ENCODE measurements at regions not wholly inside any gene's neighbourhood (a gene's known extent, or its start where the extent isn't known, plus 50 kb on each side); places are given as distances from the start of the nearest gene placed in this dataset.

DNA sequence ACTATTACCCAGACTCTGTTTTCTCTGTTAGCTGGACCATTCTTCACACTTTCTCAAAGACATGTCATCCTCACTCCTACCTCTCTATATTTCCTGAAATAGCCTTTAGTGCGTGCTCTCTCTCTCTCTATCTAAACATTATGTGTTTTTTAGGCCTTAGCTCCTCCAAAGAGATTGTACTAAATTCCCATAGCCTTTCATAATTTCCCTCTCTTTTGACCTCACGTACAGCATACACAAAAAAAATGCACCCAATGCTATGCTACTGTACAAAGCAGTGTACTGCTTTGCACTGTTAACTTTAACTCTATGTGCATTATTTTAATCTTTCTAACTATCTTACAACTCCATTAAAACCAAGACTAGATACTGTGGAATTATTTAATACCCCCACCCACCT lies 288.4 kb downstream of the DAD1 start:
- no peak overlapping the region for H3K4me3 ChIP-seq (ENCODE audit: low read depth, low read length)
- CTCF ChIA-PET: interaction anchor here (0.8 to 3.0 kb wide), 12 partner anchors 13 to 256 kb away, joined by 3 to 14 read pairs (median 4); no protein-coding TSS in a partner anchor
- POLR2A ChIA-PET: interaction anchor here (0.6 kb wide), 1 partner anchor 210 kb away, joined by 3 read pairs; no protein-coding TSS in a partner anchor
- DNase-seq (ENCODE audit: low read depth, low spot score): no peak
- TF ChIP-seq, protein P1, sequence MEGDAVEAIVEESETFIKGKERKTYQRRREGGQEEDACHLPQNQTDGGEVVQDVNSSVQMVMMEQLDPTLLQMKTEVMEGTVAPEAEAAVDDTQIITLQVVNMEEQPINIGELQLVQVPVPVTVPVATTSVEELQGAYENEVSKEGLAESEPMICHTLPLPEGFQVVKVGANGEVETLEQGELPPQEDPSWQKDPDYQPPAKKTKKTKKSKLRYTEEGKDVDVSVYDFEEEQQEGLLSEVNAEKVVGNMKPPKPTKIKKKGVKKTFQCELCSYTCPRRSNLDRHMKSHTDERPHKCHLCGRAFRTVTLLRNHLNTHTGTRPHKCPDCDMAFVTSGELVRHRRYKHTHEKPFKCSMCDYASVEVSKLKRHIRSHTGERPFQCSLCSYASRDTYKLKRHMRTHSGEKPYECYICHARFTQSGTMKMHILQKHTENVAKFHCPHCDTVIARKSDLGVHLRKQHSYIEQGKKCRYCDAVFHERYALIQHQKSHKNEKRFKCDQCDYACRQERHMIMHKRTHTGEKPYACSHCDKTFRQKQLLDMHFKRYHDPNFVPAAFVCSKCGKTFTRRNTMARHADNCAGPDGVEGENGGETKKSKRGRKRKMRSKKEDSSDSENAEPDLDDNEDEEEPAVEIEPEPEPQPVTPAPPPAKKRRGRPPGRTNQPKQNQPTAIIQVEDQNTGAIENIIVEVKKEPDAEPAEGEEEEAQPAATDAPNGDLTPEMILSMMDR (IDR thresholded peaks at IDR 0.05; ENCODE audit: insufficient read depth, low read length, missing control alignments): no peak

- CTCF ChIA-PET: interaction anchor here (1.0 to 3.7 kb wide), 13 partner anchors 9 to 259 kb away, joined by 3 to 12 read pairs (median 5); no protein-coding TSS in a partner anchor
- H3K4me3 ChIP-seq (ENCODE audit: low read depth, low read length): no peak overlapping the region
Observed at GRCh38 chr14:22297376-22297775, 291.6 kb downstream of the DAD1 start.

DNA sequence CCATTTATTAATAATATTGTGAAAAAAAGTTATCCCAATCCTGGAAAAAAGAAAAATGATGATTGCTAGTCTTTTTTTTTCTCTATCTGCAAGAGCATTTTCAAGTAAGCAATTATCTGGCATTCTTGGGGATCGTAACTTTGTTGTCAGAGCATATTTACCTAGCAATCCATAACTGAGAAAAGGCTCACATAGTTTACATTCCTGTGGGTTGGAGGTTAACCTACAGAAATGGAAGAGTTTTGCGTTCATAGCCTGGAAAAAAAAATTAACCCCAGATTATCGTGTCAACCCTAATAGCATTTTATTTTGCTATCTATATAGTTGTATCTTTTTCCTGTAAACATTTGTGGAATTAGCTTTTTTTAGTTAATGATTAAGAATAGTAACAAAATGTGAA lies 292.3 kb downstream of the DAD1 start:
- no peak overlapping the region for H3K4me3 ChIP-seq (ENCODE audit: low read depth, low read length)
- DNase-seq (ENCODE audit: low read depth, low spot score): no peak
- ChIA-PET CTCF (interaction anchor here (1.0 to 3.7 kb wide), 14 partner anchors 10 to 260 kb away, joined by 3 to 12 read pairs (median 4); no protein-coding TSS in a partner anchor), POLR2A (no interaction called here)
- TF ChIP-seq, protein P1 (IDR thresholded peaks at IDR 0.05; ENCODE audit: insufficient read depth, low read length, missing control alignments): no peak

More at GRCh38 chr14:22297376-22297775, 291.6 kb downstream of the DAD1 start:
- no peak for DNase-seq (ENCODE audit: low read depth, low spot score)
- POLR2A ChIA-PET: no interaction called here
- TF ChIP-seq, protein P1 (IDR thresholded peaks at IDR 0.05; ENCODE audit: insufficient read depth, low read length, missing control alignments): no peak

DNA sequence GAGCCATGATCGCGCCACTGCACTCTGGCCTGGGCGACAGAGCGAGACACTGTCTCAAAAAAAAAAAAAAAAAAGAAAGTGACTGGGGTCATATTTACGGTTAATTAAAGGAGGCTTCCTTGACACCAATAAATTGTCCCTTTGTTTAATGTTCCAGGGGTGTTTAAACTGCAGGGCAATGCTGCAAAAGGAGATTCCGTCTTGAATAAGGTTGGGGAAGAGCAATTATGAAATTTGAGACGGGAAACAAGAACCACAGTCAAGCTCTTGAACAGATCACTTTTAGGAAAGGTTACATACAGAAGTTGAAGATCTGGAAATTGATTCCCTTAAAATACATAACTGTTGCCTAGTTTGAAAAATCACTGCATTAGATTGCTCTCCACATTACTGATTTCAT lies 292.9 kb downstream of the DAD1 start:
- no peak overlapping the region for H3K4me3 ChIP-seq (ENCODE audit: low read depth, low read length)
- POLR2A ChIA-PET: no interaction called here
- CTCF ChIA-PET: interaction anchor here (1.1 to 3.7 kb wide), 7 partner anchors 15 to 95 kb away, joined by 4 to 12 read pairs (median 4); no protein-coding TSS in a partner anchor
- no peak for DNase-seq (ENCODE audit: low read depth, low spot score)
- TF ChIP-seq, protein P1 (IDR thresholded peaks at IDR 0.05; ENCODE audit: insufficient read depth, low read length, missing control alignments): no peak

DNA sequence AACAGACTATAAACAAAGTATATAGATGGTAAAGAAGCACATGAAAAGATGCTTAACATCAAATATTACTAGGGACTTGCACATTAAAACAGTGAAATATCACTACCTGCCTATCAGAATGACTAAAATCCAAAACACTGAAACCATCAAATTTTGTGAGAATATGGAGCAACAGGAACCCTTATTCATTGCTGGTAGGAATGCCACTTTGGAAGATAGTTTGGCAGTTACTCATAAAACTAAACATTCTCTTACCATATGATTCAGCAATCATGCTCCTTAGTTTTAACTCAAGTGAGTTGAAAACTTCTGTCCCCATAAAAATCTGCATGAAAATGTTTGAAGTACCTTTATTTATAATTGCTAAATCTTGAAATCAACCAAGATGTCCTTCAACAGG lies 297.6 kb downstream of the DAD1 start:
- TF ChIP-seq, protein P1 (IDR thresholded peaks at IDR 0.05; ENCODE audit: insufficient read depth, low read length, missing control alignments): no peak
- no peak overlapping the region for H3K4me3 ChIP-seq (ENCODE audit: low read depth, low read length)
- ChIA-PET POLR2A (no interaction called here), CTCF (interaction anchor here (1.5 kb wide), 1 partner anchor 15 kb away, joined by 6 read pairs; no protein-coding TSS in a partner anchor)
- no peak for DNase-seq (ENCODE audit: low read depth, low spot score)

DNA sequence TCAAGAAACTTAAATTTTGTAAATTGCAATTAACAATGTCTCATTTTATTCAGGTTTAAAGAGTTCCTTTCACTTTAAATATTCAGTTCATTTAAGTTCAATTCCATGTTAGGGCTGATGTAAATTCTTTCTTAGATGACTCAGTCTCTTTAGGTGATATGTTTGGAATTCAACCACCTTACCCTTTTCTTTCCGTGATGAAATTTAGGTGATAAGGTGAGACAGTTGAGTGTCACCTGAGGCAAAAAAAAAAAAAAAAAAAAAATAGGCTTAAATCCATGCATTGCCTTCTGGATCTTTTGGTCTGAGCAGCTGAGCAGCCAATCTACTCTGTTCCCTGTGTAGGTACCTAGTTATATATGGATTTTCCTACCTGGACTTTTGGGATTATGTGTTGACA lies 299.5 kb downstream of the DAD1 start:
- no peak for DNase-seq (ENCODE audit: low read depth, low spot score)
- ChIA-PET CTCF (no interaction called here), POLR2A (no interaction called here)
- no peak overlapping the region for H3K4me3 ChIP-seq (ENCODE audit: low read depth, low read length)
- TF ChIP-seq, protein P1 (IDR thresholded peaks at IDR 0.05; ENCODE audit: insufficient read depth, low read length, missing control alignments): no peak
